GM21360 (cell line): ENCODE measurements at regions not wholly inside any gene's neighbourhood (a gene's known extent, or its start where the extent isn't known, plus 50 kb on each side); places are given as distances from the start of the nearest gene placed in this dataset.
"Not testable (repeated sequence)": the region's sequence is repeated elsewhere in the genome, so short reads cannot be mapped to it uniquely, and the experiment has no call there.

Experiments used
- ATAC-seq: cut with Tn5 transposase; IDR thresholded peaks from one replicate; pipeline ENCODE4 v1.9.1; 2021; ENCODE audit warnings: mild to moderate bottlenecking, moderate library complexity; ENCODE audit not compliant: unreplicated experiment

DNA sequence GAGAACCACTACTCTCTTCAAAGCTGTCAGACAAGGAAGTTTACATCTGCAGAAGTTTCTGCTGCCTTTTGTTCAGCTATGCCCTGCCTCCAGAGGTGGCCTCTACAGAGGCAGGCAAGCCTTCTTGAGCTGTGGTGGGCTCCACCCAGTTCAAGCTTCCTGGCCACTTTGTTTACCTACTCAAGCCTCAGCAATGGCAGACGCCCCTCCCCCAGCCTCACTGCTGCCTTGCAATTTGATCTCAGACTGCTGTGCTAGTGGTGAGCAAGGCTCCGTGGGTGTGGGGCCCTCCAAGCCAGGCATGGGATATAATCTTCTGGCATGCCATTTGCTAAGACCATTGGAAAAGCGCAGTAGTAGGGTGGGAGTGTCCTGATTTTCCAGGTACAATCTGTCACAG, 144.0 kb downstream of the CCNG2 start:
- ATAC-seq, result not testable (repeated sequence)

DNA sequence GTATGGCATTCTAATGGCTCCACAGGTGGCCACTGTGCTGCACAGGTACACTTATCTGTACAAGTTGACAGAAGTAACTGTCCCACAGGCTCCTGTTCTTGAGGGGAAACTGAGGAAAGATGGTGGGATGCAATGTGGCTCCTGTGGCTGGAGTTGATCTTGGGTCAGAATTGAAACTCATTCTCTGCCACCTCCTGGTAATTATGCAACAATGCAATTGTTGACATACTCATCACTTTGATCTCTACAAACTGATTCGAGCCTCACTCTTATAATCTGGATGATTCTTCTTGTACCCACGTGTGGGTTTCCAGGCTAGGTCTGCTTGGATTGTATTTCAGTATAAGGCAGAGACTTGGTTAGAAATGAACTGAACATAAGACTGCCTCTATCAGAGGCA, 148.8 kb downstream of the CCNG2 start:
- ATAC-seq, result no peak

DNA sequence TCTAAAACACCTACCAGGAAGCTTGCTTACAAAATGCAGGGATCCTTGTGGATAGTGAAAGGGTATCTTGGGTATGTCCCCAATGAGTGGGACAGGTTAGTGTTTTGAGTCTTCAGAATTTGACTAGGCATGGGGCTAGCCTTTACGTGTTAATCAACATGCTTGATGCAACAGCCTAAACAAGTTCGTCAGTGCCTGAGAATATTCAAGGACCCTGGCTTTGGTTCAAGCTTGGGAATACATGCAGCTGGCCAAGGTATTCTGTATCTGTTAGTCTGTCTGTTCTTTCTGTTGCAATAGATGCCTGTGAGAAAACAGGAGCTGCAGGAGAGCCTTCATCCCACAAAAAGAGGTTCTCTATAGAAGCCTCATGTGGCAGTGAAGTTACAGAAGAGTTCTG, 149.5 kb downstream of the CCNG2 start:
- ATAC-seq, result no peak

DNA sequence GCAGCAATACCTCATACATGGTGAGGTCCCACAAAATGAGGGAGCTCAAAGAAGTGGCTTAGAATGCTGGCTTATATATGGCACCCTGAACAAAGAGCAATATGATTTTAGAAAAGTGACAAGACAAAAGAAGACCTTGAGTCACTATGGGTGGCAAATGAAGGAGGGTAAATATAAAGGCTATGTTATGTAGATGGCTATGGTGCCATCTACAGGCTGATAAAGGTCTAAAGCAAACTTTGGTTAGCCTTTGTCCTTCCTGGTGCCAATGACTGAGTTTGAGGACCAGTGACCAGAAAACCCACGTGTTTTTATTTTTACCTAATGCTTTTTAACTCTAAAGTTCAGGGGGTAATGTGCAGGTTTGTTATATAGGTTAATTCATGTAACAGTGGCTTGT, 151.8 kb downstream of the CCNG2 start:
- ATAC-seq, result no peak

DNA sequence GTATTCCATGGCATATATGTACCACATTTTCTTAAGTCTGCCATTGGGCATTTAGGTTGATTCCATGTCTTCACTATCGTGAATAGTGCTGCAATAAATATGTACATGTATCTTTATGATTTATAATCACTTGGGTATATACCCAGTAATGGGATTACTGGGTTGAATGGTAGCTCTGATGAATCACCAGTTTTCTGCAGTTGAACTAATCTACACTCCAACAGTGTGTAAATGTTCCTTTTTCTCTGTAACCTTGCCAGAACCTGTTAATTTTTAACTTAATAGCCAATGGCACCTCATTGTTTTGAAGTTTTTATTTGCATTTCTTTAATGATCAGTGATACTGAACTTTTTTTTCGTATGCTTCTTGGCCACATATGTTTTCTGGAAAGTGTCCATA, 152.5 kb downstream of the CCNG2 start:
- ATAC-seq, result no peak

DNA sequence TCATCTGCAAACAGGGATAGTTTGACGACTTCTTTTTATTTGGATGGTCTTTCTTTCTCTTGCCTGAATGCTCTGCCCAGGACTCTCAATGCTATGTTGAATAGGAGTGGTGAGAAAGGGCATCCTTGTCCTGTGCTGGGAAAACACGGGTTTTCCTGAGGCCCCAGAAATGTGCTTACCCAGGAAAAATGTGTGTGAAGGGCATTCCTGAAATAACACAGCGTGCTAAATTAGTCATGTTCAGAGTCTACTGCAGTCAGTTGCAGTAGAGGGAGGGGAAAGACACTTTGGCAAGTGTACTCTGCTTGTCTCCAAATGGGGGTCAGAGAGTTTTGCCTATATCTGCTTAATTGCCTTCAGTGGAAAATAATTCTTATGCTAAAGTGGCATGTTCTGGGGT, 153.9 kb downstream of the CCNG2 start:
- no peak for ATAC-seq

DNA sequence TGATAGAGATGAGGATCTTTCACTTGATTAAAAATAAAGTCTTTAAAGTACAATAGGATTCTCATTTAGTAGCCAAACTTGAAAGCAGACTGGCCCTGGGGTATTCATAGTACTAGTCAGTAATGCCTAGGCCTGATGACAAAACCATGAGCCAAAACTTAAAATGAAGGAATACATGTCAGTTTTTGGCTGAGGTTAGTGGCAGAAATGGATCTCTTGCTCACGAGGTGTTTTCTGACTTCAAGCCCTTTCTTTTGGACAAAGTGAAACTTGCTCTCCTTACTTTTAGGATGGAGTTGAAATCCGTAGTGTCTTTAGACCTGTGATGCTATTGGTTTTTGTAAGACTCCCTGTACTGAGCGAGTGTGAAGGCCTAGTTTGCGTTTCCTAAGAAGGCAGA, 157.7 kb downstream of the CCNG2 start:
- no peak for ATAC-seq

DNA sequence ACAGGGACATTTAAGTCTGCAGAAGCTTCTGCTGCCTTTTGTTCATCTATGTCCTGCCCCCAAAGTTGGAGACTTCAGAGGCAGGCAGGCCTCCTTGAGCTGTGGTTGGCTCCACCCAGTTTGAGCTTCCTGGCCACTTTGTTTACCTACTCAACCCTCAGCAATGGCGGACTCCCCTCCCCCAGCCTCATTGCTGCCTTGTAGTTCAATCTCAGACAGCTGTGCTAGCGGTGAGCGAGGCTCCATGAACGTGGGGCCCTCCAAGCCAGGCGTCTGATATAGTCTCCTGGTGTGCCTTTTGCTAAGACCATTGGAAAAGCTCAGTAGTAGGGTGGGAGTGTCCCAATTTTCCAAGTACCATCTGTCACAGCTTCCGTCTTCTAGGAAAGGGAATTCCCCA, 170.1 kb downstream of the CCNG2 start:
- ATAC-seq, result no peak

DNA sequence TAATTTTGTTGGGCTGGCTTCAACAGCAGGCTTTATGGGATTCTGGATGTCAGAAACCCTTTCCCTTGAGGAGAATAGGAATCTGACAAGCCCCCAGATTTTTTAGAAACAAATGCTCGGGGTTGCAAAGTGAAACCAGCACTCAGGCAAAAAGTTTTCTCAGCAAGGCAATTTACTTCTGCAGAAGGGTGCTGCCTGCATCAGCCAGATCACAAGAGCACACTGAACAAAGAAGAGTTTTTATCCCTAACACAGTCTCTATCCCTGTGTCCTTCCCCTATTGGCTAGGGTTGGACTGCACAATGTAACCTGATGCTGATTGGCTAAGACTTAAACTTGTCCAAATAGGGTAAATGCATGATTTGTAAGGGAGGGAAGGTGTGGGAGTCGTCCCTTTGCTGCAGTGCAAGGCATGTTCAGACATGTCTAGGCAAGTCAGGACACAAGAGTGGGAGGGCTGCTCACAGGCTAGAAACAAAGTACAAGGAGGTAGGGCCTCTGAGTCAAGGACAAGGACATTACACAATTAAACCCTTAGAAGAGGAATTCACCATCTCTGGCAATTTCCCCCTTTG, 175.8 kb downstream of the CCNG2 start:
- ATAC-seq, result no peak

DNA sequence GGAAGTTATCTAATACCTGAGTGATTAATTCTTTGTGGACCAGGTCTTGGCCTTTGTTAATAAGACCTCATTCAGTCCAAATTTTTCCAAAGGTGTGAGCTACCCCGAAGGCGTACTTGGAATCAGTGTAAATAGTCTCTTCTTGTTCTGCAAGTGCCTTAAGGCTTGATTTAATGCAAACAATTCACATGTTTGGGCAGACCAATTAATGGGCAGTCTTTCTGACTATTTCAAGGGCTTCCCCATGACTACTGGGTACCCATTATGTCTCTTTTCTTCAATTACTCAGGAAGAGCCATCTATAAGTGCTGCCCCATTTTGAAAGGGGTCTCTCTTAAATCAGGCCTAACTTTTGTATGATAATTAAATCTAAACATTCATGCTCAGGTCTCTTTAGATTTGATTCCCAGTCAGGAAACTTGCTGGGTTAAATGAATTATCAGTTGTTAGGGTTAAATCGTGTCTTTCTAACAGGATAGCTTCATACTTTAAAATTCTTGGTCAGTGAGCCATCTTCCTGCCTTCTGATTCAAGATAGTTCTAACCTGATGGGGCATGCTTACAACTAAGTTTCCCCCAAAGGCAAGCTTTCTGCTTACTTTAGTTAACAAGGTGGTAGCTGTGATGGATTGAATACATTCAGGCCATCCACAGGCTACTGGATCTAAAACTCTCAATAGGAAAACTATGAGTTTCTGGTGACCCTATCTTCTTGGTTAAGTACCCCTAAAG, 179.6 kb downstream of the CCNG2 start:
- no peak for ATAC-seq

DNA sequence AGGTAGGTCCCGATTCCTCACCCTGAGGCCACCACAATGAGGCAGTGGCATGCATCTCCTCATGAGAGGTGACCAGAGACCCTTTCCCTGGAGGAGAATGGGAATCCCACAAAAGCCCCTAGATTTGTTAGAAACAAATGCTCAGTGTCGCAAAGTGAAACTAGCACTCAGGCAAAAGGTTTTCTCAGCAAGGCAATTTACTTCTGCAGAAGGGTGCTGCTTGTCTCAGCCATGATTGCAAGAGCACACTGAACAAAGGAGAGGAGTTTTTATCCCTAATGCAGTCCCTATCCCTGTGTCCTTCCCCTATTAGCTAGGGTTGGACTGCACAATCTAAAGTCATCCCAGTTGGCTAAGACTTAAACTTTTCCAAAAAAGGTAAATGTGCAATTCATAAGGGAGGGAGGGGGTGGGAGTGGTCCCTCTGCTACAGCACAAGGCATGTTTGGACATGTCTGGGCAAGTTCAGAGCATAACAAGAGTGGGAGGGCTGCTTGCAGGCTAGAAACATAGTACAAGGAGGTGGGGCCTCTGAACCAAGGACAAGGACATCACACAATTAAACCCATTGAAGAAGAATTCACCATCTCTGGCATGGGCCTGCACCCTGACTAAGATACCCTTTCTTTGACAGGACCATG, 185.3 kb downstream of the CCNG2 start:
- no peak for ATAC-seq

DNA sequence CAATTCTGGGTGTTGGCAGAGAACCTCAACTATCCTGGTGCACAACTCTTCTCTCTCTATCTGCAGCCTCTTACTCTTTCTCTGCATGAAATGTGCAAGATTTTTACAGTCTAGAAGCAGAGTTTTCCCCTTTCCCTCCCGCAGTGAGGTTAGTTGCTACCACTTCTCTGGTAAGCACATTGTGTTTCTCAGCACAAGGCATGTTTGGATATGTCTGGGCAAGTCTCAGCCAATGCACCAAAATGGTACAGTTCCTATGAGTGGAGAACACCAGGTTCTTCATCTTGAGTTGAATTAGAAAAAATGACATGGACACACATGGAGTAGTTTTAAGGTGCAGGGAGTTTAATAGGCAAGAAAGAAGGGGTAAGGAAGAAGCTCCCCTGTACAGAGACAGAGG, 187.0 kb downstream of the CCNG2 start:
- no peak for ATAC-seq

DNA sequence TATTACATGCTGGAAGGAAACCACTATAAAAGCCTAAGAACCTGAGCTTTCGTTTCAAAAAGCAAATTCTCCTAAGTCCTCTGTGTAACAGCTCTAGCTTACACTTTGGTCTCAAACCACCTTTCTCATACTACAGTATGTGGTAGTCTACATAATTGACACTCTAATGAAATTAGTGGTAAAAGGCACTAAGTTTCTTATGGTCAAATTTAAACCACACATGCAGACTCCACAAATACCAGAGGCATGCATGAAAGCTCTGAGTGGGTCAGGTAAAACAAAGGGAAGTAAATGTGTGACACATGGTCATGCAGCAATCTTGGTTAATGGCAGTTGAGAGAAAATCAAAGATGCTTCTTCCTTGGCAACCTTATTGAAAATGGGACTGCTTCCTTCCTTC, 187.8 kb downstream of the CCNG2 start:
- ATAC-seq, result no peak

DNA sequence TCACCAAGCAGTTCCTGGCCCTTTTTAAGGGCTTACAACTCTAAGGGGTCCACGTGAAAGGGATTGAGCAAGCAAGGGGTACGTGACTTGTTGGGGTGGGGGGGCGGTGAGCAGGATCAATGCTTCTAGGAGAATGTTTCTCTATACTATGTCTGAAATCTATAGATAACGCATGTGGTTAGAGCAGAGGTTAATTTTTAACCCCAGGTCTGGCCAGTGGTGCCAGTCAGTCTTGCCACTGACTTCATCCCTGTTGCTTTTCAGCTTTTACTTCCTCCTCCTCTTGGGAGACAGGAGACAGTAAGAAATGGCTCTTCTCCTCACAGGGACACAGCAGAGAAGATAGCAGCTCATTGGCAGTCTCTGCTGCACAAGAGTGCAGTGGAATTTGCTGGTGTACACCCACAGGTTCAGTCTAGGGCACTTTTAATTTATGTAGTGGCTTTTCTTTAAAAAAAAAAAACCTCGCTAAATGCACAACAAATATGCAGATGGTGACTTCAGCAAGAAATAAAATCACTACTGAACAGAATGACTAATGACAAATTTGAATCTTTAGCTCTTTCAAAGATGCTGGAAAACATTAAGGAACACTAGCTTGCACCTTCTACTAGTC, 190.5 kb downstream of the CCNG2 start:
- no peak for ATAC-seq

DNA sequence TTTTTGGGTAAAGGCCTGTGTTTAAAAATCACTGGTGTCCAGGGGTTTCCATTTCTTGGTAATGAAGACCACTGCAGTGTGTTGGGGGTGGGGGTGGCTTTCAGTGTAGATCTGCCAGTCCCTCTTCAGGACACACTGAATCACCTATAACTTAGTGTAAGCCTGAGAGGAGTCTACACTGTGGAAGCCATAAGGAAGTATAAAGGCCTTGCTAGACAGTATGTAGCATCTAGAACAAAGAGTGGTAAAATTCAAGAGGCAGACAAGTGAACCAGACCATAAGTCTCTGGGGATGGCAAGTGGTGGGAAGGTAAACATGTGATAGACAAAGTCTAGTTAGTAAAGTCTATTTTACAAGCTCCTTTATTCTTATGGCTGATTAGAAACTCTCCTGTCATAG, 191.8 kb downstream of the CCNG2 start:
- ATAC-seq, result no peak

DNA sequence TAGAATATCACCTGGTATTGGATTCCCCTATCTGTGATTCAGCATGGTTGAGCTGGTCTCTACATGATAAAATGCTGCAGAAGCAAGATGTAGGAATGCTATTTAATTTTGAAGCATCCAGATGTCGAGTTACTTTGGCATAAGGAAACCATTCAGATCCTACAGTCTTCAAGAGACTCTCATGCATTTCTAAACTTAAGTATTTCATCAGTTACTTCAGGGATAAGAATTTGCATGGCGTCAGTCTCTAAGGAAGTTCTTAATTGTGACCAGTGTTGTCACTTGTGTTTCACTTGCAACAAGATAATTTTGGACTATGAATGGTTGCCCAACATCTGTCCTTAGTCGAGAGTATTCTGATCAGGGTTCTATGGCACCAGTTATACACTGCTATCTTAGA, 192.4 kb downstream of the CCNG2 start:
- no peak for ATAC-seq

DNA sequence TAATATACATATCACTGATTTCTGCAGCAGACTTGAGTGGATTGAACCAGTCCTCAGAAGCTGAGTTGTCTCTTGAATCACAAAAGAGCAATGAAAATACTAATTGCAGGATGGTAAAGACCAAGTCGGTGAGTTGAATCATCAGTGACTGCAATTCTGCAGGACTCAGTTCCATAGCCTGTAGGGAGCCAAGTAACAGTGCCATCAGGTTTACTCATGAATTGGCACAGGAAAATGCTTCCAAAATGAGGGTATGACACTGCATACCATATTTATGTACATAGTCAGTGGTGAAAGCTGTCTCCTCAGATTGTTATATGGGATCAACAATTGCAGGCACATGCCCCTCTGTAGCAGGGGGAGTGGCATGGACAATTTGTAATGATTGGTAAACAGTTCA, 192.8 kb downstream of the CCNG2 start:
- no peak for ATAC-seq

DNA sequence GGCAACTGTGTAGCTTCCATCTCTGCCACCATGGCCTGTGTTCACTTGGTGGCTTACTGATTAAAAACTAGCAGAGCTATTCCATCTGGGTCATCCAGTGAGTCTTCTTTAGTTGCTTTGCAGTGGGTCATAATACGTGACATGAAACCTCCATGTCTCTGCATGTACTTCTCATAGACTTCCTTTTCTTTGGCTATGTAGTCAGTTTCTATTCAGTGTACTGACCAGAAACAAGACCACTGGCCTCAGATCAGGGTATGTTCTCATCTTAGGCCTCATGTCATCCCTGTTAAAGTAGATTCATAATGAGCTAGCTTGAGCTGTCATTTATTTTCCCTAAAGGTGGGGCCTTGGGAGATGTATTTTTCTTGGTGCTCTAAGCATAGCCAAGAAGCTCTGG, 195.2 kb downstream of the CCNG2 start:
- ATAC-seq, result no peak

DNA sequence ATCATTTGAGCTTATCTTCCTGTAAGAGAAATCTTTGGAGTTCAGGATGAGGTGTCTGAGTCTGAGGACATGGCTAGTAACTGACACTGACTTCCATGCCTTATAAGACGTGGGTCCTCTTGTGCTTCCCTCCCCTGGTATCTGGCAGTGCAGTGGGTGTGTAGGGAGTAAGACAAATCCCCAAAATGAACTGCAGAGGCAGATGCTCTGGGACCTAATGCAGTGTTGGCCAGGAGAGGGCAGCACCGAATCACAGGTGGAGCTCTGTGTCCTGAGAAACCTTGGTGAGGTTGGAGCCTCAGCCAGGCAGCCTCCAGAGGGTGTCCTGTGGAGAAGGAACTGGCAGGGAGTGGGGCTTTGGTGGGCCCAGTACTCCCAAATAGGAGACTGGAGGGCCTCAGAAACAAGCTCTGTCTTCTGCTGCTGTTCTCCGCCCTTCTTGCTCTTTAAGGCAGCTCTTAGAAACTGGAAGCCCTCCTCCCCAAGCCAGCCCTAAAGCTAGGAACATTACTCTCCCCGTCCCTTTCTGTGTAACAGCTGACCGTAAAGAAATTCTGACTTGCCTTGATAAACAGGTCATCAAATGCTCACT, 196.8 kb downstream of the CCNG2 start:
- ATAC-seq, result peak; percentile 64

DNA sequence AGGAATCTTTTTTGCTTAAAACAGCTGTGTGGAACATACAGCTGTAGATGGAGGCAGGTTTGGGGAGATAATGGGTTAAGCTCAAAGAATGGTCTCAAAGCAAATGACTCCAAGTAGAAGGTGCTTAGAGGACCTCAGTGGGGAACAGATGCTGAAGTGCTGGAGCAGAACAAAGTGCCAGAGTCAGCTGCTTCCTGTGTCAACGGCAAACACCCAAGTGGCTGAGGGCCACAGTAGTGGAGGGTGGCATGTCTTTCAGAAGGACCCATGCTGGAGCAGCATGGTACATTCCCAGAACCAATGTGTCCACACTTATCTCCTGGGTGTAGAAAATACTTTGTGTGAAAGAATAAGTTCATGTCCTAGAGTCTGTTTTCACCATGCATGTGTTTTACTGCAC, 197.5 kb downstream of the CCNG2 start:
- ATAC-seq, result no peak

DNA sequence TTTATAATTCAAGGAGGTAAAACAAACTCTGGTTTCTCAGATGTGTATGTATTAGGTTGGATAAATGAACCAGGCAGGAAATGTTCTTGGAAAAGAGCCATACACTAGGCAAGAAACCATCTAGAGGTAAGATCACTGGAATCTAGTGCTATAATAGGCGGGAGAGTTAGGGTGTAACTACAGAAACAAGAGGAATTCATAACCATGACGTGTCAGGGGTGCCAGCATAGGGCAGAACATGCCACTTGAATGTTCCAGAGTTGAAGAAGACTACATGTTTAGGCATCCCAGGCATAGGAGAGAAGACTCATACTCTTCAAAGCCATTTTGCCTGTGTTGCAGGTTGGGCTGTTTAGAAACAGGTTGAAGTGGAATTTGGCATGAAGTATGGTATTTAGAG, 198.7 kb downstream of the CCNG2 start:
- ATAC-seq, result no peak
